ENCODE measurements at regions not wholly inside any gene's neighbourhood (a gene's known extent, or its start where the extent isn't known, plus 50 kb on each side); places are given as distances from the start of the nearest gene placed in this dataset.

GRCh38 chr2:196256585-196256984, 85.2 kb upstream of the STK17B start:
- Mint-ChIP-seq H3K27me3 (ENCODE audit: unreplicated experiment) (no peaks in the 10 kb centered on the region), H3K4me3 (ENCODE audit: unreplicated experiment) (no peak overlapping the region), H3K36me3 (ENCODE audit: unreplicated experiment) (peaks cover 36% of the 10 kb centered on the region), H3K4me1 (ENCODE audit: unreplicated experiment) (peaks cover 11% of the 10 kb centered on the region), H3K9me3 (ENCODE audit: unreplicated experiment) (peaks cover 3% of the 10 kb centered on the region), H3K27ac (ENCODE audit: unreplicated experiment) (no peak overlapping the region)
- no peak for DNase-seq (ENCODE audit: extremely low spot score, unreplicated experiment)
- TF ChIP-seq CTCF (IDR thresholded peaks at IDR 0.05): no peak

- no peak for DNase-seq (ENCODE audit: extremely low spot score, unreplicated experiment)
- Mint-ChIP-seq H3K4me1 (ENCODE audit: unreplicated experiment) (peaks cover 11% of the 10 kb centered on the region), H3K4me3 (ENCODE audit: unreplicated experiment) (no peak overlapping the region), H3K9me3 (ENCODE audit: unreplicated experiment) (peaks cover 3% of the 10 kb centered on the region), H3K27ac (ENCODE audit: unreplicated experiment) (no peak overlapping the region), H3K27me3 (ENCODE audit: unreplicated experiment) (no peaks in the 10 kb centered on the region), H3K36me3 (ENCODE audit: unreplicated experiment) (peaks cover 35% of the 10 kb centered on the region)
- no peak for TF ChIP-seq CTCF (IDR thresholded peaks at IDR 0.05)
These were observed 85.7 kb upstream of the STK17B start for GRCh38 chr2:196257086-196257485.

GRCh38 chr2:196258407-196258806, 87.0 kb upstream of the STK17B start:
- H3K4me3 Mint-ChIP-seq (ENCODE audit: unreplicated experiment): no peak overlapping the region
- no peaks in the 10 kb centered on the region for H3K27me3 Mint-ChIP-seq (ENCODE audit: unreplicated experiment)
- DNase-seq (ENCODE audit: extremely low spot score, unreplicated experiment): no peak
- no peak for TF ChIP-seq CTCF (IDR thresholded peaks at IDR 0.05)
- no peak overlapping the region for H3K27ac Mint-ChIP-seq (ENCODE audit: unreplicated experiment)
- H3K9me3 Mint-ChIP-seq (ENCODE audit: unreplicated experiment): peaks cover 3% of the 10 kb centered on the region
- H3K36me3 Mint-ChIP-seq (ENCODE audit: unreplicated experiment): peaks cover 23% of the 10 kb centered on the region
- H3K4me1 Mint-ChIP-seq (ENCODE audit: unreplicated experiment): peaks cover 23% of the 10 kb centered on the region

GRCh38 chr2:196259507-196260481, 88.4 kb upstream of the STK17B start:
- Mint-ChIP-seq H3K4me3 (ENCODE audit: unreplicated experiment) (no peak overlapping the region), H3K27me3 (ENCODE audit: unreplicated experiment) (no peaks in the 10 kb centered on the region), H3K4me1 (ENCODE audit: unreplicated experiment) (peaks cover 32% of the 10 kb centered on the region), H3K27ac (ENCODE audit: unreplicated experiment) (peak overlapping the region; percentile 80), H3K36me3 (ENCODE audit: unreplicated experiment) (peaks cover 12% of the 10 kb centered on the region), H3K9me3 (ENCODE audit: unreplicated experiment) (peaks cover 3% of the 10 kb centered on the region)
- DNase-seq (ENCODE audit: extremely low spot score, unreplicated experiment): no peak
- TF ChIP-seq CTCF (IDR thresholded peaks at IDR 0.05): no peak

GRCh38 chr2:196260546-196260945, 89.2 kb upstream of the STK17B start:
- Mint-ChIP-seq H3K4me1 (ENCODE audit: unreplicated experiment) (peaks cover 32% of the 10 kb centered on the region), H3K4me3 (ENCODE audit: unreplicated experiment) (no peak overlapping the region), H3K36me3 (ENCODE audit: unreplicated experiment) (peaks cover 12% of the 10 kb centered on the region), H3K9me3 (ENCODE audit: unreplicated experiment) (peaks cover 3% of the 10 kb centered on the region), H3K27ac (ENCODE audit: unreplicated experiment) (peak overlapping the region; percentile 80), H3K27me3 (ENCODE audit: unreplicated experiment) (no peaks in the 10 kb centered on the region)
- no peak for DNase-seq (ENCODE audit: extremely low spot score, unreplicated experiment)
- TF ChIP-seq CTCF (IDR thresholded peaks at IDR 0.05): no peak
